Breast epithelium (tissue), 4 donors: ENCODE measurements at regions not wholly inside any gene's neighbourhood (a gene's known extent, or its start where the extent isn't known, plus 50 kb on each side); places are given as distances from the start of the nearest gene placed in this dataset.

Experiments used
- DNase-seq, 2 donors: peaks; one replicate each; pipeline ENCODE4 v3.0.0-alpha.2; 2019; ENCODE audit warnings: low spot score in 2 of 2
- H3K27ac ChIP-seq, 2 donors: fragments of 200-600 bp; sonication (generic) in 1 of 2; one replicate each; pipeline ENCODE4 v1.5.1; 2016 to 2019; ENCODE audit warnings: mild to moderate bottlenecking in 1 of 2
- H3K27me3 ChIP-seq, 2 donors: fragments of 200-600 bp; sonication (generic) in 1 of 2; one replicate each; pipeline versions ENCODE4 v1.5.1 to v1.6.0; 2017 to 2019; ENCODE audit warnings: control low read depth in 1 of 2, mild to moderate bottlenecking in 1 of 2
- H3K36me3 ChIP-seq: fragments of 200-600 bp; one replicate; pipeline ENCODE4 v1.5.1; 2019
- H3K4me1 ChIP-seq, 2 donors: fragments of 200-600 bp; sonication (generic); one replicate each; pipeline ENCODE4 v1.5.1; 2016 to 2019; ENCODE audit warnings: control low read depth in 1 of 2
- H3K4me3 ChIP-seq, 3 donors: fragments of 200-600 bp; sonication (generic); 1 replicate in 2 of 3; 2 replicates in 1 of 3; pipeline ENCODE4 v1.5.1; 2016 to 2019; ENCODE audit warnings: mild to moderate bottlenecking in 3 of 3, moderate library complexity in 2 of 3
- H3K9me3 ChIP-seq, 2 donors: fragments of 200-600 bp; sonication (generic) in 1 of 2; one replicate each; pipeline ENCODE4 v1.5.1; 2016 to 2019; ENCODE audit warnings: control low read depth in 1 of 2
- CTCF ChIP-seq, 3 donors: fragments of 450-650 bp; IDR thresholded peaks; one replicate each; pipeline ENCODE4 v1.5.1; 2016 to 2017; ENCODE audit warnings: antibody characterized with exemption in 3 of 3, mild to moderate bottlenecking in 3 of 3, moderate library complexity in 3 of 3
- POLR2A ChIP-seq: fragments of 450-650 bp; IDR thresholded peaks from one replicate; pipeline ENCODE4 v1.6.1; 2016; ENCODE audit warnings: antibody characterized with exemption, mild to moderate bottlenecking, moderate library complexity
- POLR2AphosphoS5 ChIP-seq, 3 donors: sonication (generic); formaldehyde crosslinking; IDR thresholded peaks; one replicate each; pipeline ENCODE4 v1.6.1; 2017; ENCODE audit warnings: antibody characterized with exemption in 3 of 3
- intact Hi-C: fragments of 100-400 bp; cut with DNase I; formaldehyde crosslinking; loops from one replicate; pipeline ENCODE4 v1.15.1; 2023; ENCODE audit warnings: low total_unique reads

GRCh38 chr18:44582456-44582855, 98.2 kb upstream of the SETBP1 start:
- Histone ChIP-seq H3K27me3 (no peaks in the 10 kb centered on the region), H3K4me1 (no peaks in the 10 kb centered on the region), H3K27ac (no peak overlapping the region), H3K36me3 (no peaks in the 10 kb centered on the region), H3K9me3 (no peaks in the 10 kb centered on the region), H3K4me3 (no peak overlapping the region)
- intact Hi-C loops, result no loop called here
- no peak for TF ChIP-seq CTCF (IDR thresholded peaks at IDR 0.05)
- TF ChIP-seq POLR2AphosphoS5 (IDR thresholded peaks at IDR 0.05), result no peak
- no peak for TF ChIP-seq POLR2A
- DNase-seq, result no peak

GRCh38 chr18:44584900-44585299, 95.8 kb upstream of the SETBP1 start:
- DNase-seq, result no peak
- Histone ChIP-seq H3K27me3 (no peaks in the 10 kb centered on the region), H3K4me3 (no peak overlapping the region), H3K27ac (no peak overlapping the region), H3K4me1 (peaks cover 0 to 3% of the 10 kb centered on the region in 2 donors), H3K9me3 (no peaks in the 10 kb centered on the region), H3K36me3 (no peaks in the 10 kb centered on the region)
- TF ChIP-seq CTCF (IDR thresholded peaks at IDR 0.05) (no peak), POLR2A (no peak), POLR2AphosphoS5 (IDR thresholded peaks at IDR 0.05) (no peak)
- intact Hi-C loops, result no loop called here

- Histone ChIP-seq H3K9me3 (no peaks in the 10 kb centered on the region), H3K27me3 (no peaks in the 10 kb centered on the region), H3K4me3 (no peak overlapping the region), H3K4me1 (peaks cover 0 to 3% of the 10 kb centered on the region in 2 donors), H3K27ac (peak overlapping the region in 1 of 2 donors; percentile 14), H3K36me3 (no peaks in the 10 kb centered on the region)
- TF ChIP-seq POLR2A (no peak), POLR2AphosphoS5 (IDR thresholded peaks at IDR 0.05) (no peak), CTCF (IDR thresholded peaks at IDR 0.05) (no peak)
- DNase-seq, result peak in 1 of 2 donors; percentile 33
- intact Hi-C loops, result no loop called here
Observed at GRCh38 chr18:44586782-44587524, 93.7 kb upstream of the SETBP1 start.

GRCh38 chr18:44588508-44588907, 92.2 kb upstream of the SETBP1 start:
- TF ChIP-seq POLR2AphosphoS5 (IDR thresholded peaks at IDR 0.05), result no peak
- TF ChIP-seq POLR2A, result no peak
- no peak for TF ChIP-seq CTCF (IDR thresholded peaks at IDR 0.05)
- H3K27ac ChIP-seq, result no peak overlapping the region
- H3K9me3 ChIP-seq, result no peaks in the 10 kb centered on the region
- H3K4me1 ChIP-seq, result peaks cover 0 to 3% of the 10 kb centered on the region in 2 donors
- no peaks in the 10 kb centered on the region for H3K27me3 ChIP-seq
- DNase-seq, result no peak
- no peaks in the 10 kb centered on the region for H3K36me3 ChIP-seq
- no peak overlapping the region for H3K4me3 ChIP-seq
- intact Hi-C loops, result no loop called here

GRCh38 chr18:44589693-44590355, 90.9 kb upstream of the SETBP1 start:
- Histone ChIP-seq H3K27ac (peak overlapping the region; percentile 5 to 22), H3K36me3 (no peaks in the 10 kb centered on the region), H3K27me3 (no peaks in the 10 kb centered on the region), H3K4me1 (peaks cover 0 to 4% of the 10 kb centered on the region in 2 donors), H3K4me3 (no peak overlapping the region), H3K9me3 (no peaks in the 10 kb centered on the region)
- TF ChIP-seq CTCF (IDR thresholded peaks at IDR 0.05) (no peak), POLR2AphosphoS5 (IDR thresholded peaks at IDR 0.05) (no peak), POLR2A (no peak)
- DNase-seq, result no peak
- intact Hi-C loops, result no loop called here
